ENCODE measurements at regions not wholly inside any gene's neighbourhood (a gene's known extent, or its start where the extent isn't known, plus 50 kb on each side); places are given as distances from the start of the nearest gene placed in this dataset.
A peak's percentile ranks its signal among the peaks of the same experiment; 100 is the strongest.

- no peak for DNase-seq
These were observed 89.5 kb upstream of the TMEM17 start for GRCh38 chr2:62595474-62595873.

- DNase-seq, result no peak
These were observed 87.8 kb upstream of the TMEM17 start for GRCh38 chr2:62593825-62594224.

- no peak for DNase-seq
These were observed 85.5 kb upstream of the TMEM17 start for GRCh38 chr2:62591491-62591890.

- DNase-seq, result no peak
These were observed 83.8 kb upstream of the TMEM17 start for GRCh38 chr2:62589691-62590356.

- DNase-seq, result no peak
These were observed 81.6 kb upstream of the TMEM17 start for GRCh38 chr2:62587592-62587991.

- peak; percentile 79 for DNase-seq
These were observed 81.0 kb upstream of the TMEM17 start for GRCh38 chr2:62586981-62587380.

- peak; percentile 56 for DNase-seq
These were observed 73.0 kb upstream of the TMEM17 start for GRCh38 chr2:62578803-62579640.

- DNase-seq, result peak; percentile 95
These were observed 72.2 kb upstream of the TMEM17 start for GRCh38 chr2:62577994-62578781.

- no peak for DNase-seq
These were observed 70.4 kb upstream of the TMEM17 start for GRCh38 chr2:62576276-62576939.

- no peak for DNase-seq
These were observed 67.9 kb upstream of the TMEM17 start for GRCh38 chr2:62573936-62574335.

- peak; percentile 32 for DNase-seq
These were observed 67.2 kb upstream of the TMEM17 start for GRCh38 chr2:62573137-62573731.

- DNase-seq, result peak; percentile 20
These were observed 65.1 kb upstream of the TMEM17 start for GRCh38 chr2:62570861-62571698.

- no peak for DNase-seq
These were observed 64.2 kb upstream of the TMEM17 start for GRCh38 chr2:62569907-62570841.

GRCh38 chr2:62568983-62569837 lies 63.2 kb upstream of the TMEM17 start:
- peak; percentile 29 for DNase-seq

GRCh38 chr2:62568074-62568473 lies 62.1 kb upstream of the TMEM17 start:
- no peak for DNase-seq

GRCh38 chr2:62567669-62568068 lies 61.7 kb upstream of the TMEM17 start:
- DNase-seq, result no peak

- DNase-seq, result no peak
These were observed 60.9 kb upstream of the TMEM17 start for GRCh38 chr2:62566847-62567246.

GRCh38 chr2:62565309-62565908 lies 59.4 kb upstream of the TMEM17 start:
- DNase-seq, result no peak

All from fibroblast of skin of back (primary cell).